BLaER1 (cell line): ENCODE measurements at regions not wholly inside any gene's neighbourhood (a gene's known extent, or its start where the extent isn't known, plus 50 kb on each side); places are given as distances from the start of the nearest gene placed in this dataset.

Experiments
- H3K27ac ChIP-seq: shearing (Covaris generic); formaldehyde crosslinking; 2 replicates; pipeline ENCODE4 v1.8.1; 2022
- H3K27me3 ChIP-seq: shearing (Covaris generic); formaldehyde crosslinking; 2 replicates; pipeline ENCODE4 v1.8.1; 2022
- H3K36me3 ChIP-seq: shearing (Covaris generic); formaldehyde crosslinking; 2 replicates; pipeline ENCODE4 v1.8.1; 2022
- H3K4me1 ChIP-seq: shearing (Covaris generic); formaldehyde crosslinking; 2 replicates; pipeline ENCODE4 v1.8.1; 2022
- H3K4me2 ChIP-seq: shearing (Covaris generic); formaldehyde crosslinking; 2 replicates; pipeline ENCODE4 v1.8.1; 2022
- H3K4me3 ChIP-seq: shearing (Covaris generic); formaldehyde crosslinking; 2 replicates; pipeline ENCODE4 v1.8.1; 2022
- H3K9ac ChIP-seq: shearing (Covaris generic); formaldehyde crosslinking; 2 replicates; pipeline ENCODE4 v1.8.1; 2022
- H3K9me3 ChIP-seq: shearing (Covaris generic); formaldehyde crosslinking; 2 replicates; pipeline ENCODE4 v1.8.1; 2022
- H4K20me1 ChIP-seq: shearing (Covaris generic); formaldehyde crosslinking; 2 replicates; pipeline ENCODE4 v1.8.1; 2022
- Cebpa-rat ChIP-seq: shearing (Covaris generic); IDR thresholded peaks from 2 replicates; pipeline ENCODE4 v1.8.1; 2022

GRCh38 chr17:77281122-77281903 lies 140.5 kb downstream of the SEC14L1 start:
- H3K4me2 ChIP-seq, result peak overlapping the region; percentile 100
- no peak overlapping the region for H3K27ac ChIP-seq
- H3K4me1 ChIP-seq, result peaks cover 35% of the 10 kb centered on the region
- peak overlapping the region; percentile 70; the same call in 1 of the 2 replicates for H3K9ac ChIP-seq
- H3K36me3 ChIP-seq, result no peaks in the 10 kb centered on the region
- H3K9me3 ChIP-seq, result no peaks in the 10 kb centered on the region
- H4K20me1 ChIP-seq, result no peaks in the 10 kb centered on the region
- no peak for TF ChIP-seq Cebpa-rat
- H3K27me3 ChIP-seq, result peaks cover 34% of the 10 kb centered on the region
- peak overlapping the region; percentile 71 for H3K4me3 ChIP-seq

GRCh38 chr17:77281904-77282367 lies 141.2 kb downstream of the SEC14L1 start:
- Histone ChIP-seq H3K9ac (peak overlapping the region; percentile 70; the same call in 1 of the 2 replicates), H3K4me3 (peak overlapping the region; percentile 71), H3K36me3 (no peaks in the 10 kb centered on the region), H3K4me2 (peak overlapping the region; percentile 100), H3K27ac (no peak overlapping the region), H3K4me1 (peaks cover 36% of the 10 kb centered on the region), H3K27me3 (peaks cover 34% of the 10 kb centered on the region), H3K9me3 (no peaks in the 10 kb centered on the region), H4K20me1 (no peaks in the 10 kb centered on the region)
- no peak for TF ChIP-seq Cebpa-rat

- H3K4me3 ChIP-seq, result no peak overlapping the region
- no peaks in the 10 kb centered on the region for H3K36me3 ChIP-seq
- TF ChIP-seq Cebpa-rat, result no peak
- H3K9me3 ChIP-seq, result no peaks in the 10 kb centered on the region
- peaks cover 34% of the 10 kb centered on the region for H3K27me3 ChIP-seq
- H3K27ac ChIP-seq, result no peak overlapping the region
- no peak overlapping the region for H3K9ac ChIP-seq
- peak overlapping the region; percentile 100 for H3K4me2 ChIP-seq
- no peaks in the 10 kb centered on the region for H4K20me1 ChIP-seq
- peaks cover 36% of the 10 kb centered on the region for H3K4me1 ChIP-seq
Observed at GRCh38 chr17:77282524-77283515, 142.1 kb downstream of the SEC14L1 start.

- peaks cover 34% of the 10 kb centered on the region for H3K27me3 ChIP-seq
- H3K27ac ChIP-seq, result no peak overlapping the region
- no peak overlapping the region for H3K9ac ChIP-seq
- no peaks in the 10 kb centered on the region for H3K9me3 ChIP-seq
- peaks cover 36% of the 10 kb centered on the region for H3K4me1 ChIP-seq
- no peak overlapping the region for H3K4me2 ChIP-seq
- no peaks in the 10 kb centered on the region for H3K36me3 ChIP-seq
- H4K20me1 ChIP-seq, result no peaks in the 10 kb centered on the region
- H3K4me3 ChIP-seq, result no peak overlapping the region
- TF ChIP-seq Cebpa-rat, result no peak
Observed at GRCh38 chr17:77284023-77284617, 143.4 kb downstream of the SEC14L1 start.

- TF ChIP-seq Cebpa-rat, result no peak
- no peak overlapping the region for H3K9ac ChIP-seq
- peak overlapping the region; percentile 51 for H3K4me2 ChIP-seq
- no peaks in the 10 kb centered on the region for H4K20me1 ChIP-seq
- H3K27me3 ChIP-seq, result peaks cover 18% of the 10 kb centered on the region
- H3K36me3 ChIP-seq, result no peaks in the 10 kb centered on the region
- H3K9me3 ChIP-seq, result no peaks in the 10 kb centered on the region
- no peak overlapping the region for H3K27ac ChIP-seq
- peaks cover 25% of the 10 kb centered on the region for H3K4me1 ChIP-seq
- H3K4me3 ChIP-seq, result no peak overlapping the region
Observed at GRCh38 chr17:77285594-77286390, 145.0 kb downstream of the SEC14L1 start.

GRCh38 chr17:77286391-77286640 lies 145.5 kb downstream of the SEC14L1 start:
- H3K4me1 ChIP-seq, result peaks cover 25% of the 10 kb centered on the region
- H3K4me2 ChIP-seq, result no peak overlapping the region
- no peaks in the 10 kb centered on the region for H3K9me3 ChIP-seq
- TF ChIP-seq Cebpa-rat, result no peak
- no peak overlapping the region for H3K9ac ChIP-seq
- H4K20me1 ChIP-seq, result no peaks in the 10 kb centered on the region
- H3K36me3 ChIP-seq, result no peaks in the 10 kb centered on the region
- no peak overlapping the region for H3K4me3 ChIP-seq
- H3K27ac ChIP-seq, result no peak overlapping the region
- peaks cover 16% of the 10 kb centered on the region for H3K27me3 ChIP-seq

- H3K36me3 ChIP-seq, result peaks cover under 1% of the 10 kb centered on the region; the same call in 1 of the 2 replicates
- H3K4me3 ChIP-seq, result no peak overlapping the region
- peaks cover 19% of the 10 kb centered on the region for H3K4me1 ChIP-seq
- H3K27me3 ChIP-seq, result peaks cover 11% of the 10 kb centered on the region
- no peak overlapping the region for H3K9ac ChIP-seq
- no peak for TF ChIP-seq Cebpa-rat
- no peak overlapping the region for H3K27ac ChIP-seq
- no peak overlapping the region for H3K4me2 ChIP-seq
- H3K9me3 ChIP-seq, result no peaks in the 10 kb centered on the region
- H4K20me1 ChIP-seq, result no peaks in the 10 kb centered on the region
Observed at GRCh38 chr17:77286641-77287431, 146.1 kb downstream of the SEC14L1 start.

GRCh38 chr17:77287432-77288068 lies 146.8 kb downstream of the SEC14L1 start:
- Histone ChIP-seq H3K9ac (no peak overlapping the region), H3K36me3 (peaks cover 3% of the 10 kb centered on the region; the same call in 1 of the 2 replicates), H3K4me2 (no peak overlapping the region), H3K4me3 (no peak overlapping the region), H3K4me1 (peaks cover 15% of the 10 kb centered on the region), H3K27ac (no peak overlapping the region), H4K20me1 (no peaks in the 10 kb centered on the region), H3K9me3 (no peaks in the 10 kb centered on the region), H3K27me3 (peaks cover 3% of the 10 kb centered on the region; the same call in 1 of the 2 replicates)
- no peak for TF ChIP-seq Cebpa-rat
